ENCODE measurements at regions not wholly inside any gene's neighbourhood (a gene's known extent, or its start where the extent isn't known, plus 50 kb on each side); places are given as distances from the start of the nearest gene placed in this dataset.

GRCh38 chr20:22098511-22098910 is 393.0 kb downstream of the PAX1 start:
- TF ChIP-seq, protein P1, sequence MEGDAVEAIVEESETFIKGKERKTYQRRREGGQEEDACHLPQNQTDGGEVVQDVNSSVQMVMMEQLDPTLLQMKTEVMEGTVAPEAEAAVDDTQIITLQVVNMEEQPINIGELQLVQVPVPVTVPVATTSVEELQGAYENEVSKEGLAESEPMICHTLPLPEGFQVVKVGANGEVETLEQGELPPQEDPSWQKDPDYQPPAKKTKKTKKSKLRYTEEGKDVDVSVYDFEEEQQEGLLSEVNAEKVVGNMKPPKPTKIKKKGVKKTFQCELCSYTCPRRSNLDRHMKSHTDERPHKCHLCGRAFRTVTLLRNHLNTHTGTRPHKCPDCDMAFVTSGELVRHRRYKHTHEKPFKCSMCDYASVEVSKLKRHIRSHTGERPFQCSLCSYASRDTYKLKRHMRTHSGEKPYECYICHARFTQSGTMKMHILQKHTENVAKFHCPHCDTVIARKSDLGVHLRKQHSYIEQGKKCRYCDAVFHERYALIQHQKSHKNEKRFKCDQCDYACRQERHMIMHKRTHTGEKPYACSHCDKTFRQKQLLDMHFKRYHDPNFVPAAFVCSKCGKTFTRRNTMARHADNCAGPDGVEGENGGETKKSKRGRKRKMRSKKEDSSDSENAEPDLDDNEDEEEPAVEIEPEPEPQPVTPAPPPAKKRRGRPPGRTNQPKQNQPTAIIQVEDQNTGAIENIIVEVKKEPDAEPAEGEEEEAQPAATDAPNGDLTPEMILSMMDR (IDR thresholded peaks at IDR 0.05) = no peak
- TF ChIP-seq POLR2AphosphoS5 (IDR thresholded peaks at IDR 0.05) = no peak
- no peak for TF ChIP-seq POLR2A (IDR thresholded peaks at IDR 0.05)
- TF ChIP-seq EP300 (IDR thresholded peaks at IDR 0.05) = no peak
